ENCODE measurements at regions not wholly inside any gene's neighbourhood (a gene's known extent, or its start where the extent isn't known, plus 50 kb on each side); places are given as distances from the start of the nearest gene placed in this dataset.

DNA sequence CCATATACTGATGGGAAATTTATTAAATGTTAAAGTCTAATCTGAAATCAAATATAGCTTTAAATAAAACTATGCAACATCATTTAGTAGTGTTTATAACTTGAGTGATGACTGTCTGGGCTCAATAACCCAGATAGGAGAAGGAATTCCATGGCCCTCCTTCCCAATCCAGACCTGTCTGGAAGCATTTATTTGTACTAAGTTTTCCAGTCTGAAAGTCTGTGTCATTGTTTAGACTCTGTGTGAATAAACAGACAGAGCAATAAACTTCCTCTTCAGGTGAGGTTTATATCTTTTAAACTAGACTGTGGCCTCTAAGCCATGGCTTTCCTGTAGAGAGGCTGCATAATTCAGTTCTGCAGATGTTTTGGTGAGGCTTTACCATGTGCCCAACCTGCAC lies 176.4 kb downstream of the SOX4 start:
- H3K27ac ChIP-seq = peak overlapping the region in 1 of 4 donors; percentile 39
- TF ChIP-seq, protein P1, sequence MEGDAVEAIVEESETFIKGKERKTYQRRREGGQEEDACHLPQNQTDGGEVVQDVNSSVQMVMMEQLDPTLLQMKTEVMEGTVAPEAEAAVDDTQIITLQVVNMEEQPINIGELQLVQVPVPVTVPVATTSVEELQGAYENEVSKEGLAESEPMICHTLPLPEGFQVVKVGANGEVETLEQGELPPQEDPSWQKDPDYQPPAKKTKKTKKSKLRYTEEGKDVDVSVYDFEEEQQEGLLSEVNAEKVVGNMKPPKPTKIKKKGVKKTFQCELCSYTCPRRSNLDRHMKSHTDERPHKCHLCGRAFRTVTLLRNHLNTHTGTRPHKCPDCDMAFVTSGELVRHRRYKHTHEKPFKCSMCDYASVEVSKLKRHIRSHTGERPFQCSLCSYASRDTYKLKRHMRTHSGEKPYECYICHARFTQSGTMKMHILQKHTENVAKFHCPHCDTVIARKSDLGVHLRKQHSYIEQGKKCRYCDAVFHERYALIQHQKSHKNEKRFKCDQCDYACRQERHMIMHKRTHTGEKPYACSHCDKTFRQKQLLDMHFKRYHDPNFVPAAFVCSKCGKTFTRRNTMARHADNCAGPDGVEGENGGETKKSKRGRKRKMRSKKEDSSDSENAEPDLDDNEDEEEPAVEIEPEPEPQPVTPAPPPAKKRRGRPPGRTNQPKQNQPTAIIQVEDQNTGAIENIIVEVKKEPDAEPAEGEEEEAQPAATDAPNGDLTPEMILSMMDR (IDR thresholded peaks at IDR 0.05) = no peak
- FAIRE-seq (no peak), DNase-seq (no peak), ATAC-seq (no peak)
- H3K36me3 ChIP-seq = no peaks in the 10 kb centered on the region
- no peaks in the 10 kb centered on the region for H3K27me3 ChIP-seq
- intact Hi-C loops (cut with DNase I) = no loop called here
- no peaks in the 10 kb centered on the region for H3K9me3 ChIP-seq
- H3K4me1 ChIP-seq = no peaks in the 10 kb centered on the region
- no peak overlapping the region for H3K4me3 ChIP-seq

DNA sequence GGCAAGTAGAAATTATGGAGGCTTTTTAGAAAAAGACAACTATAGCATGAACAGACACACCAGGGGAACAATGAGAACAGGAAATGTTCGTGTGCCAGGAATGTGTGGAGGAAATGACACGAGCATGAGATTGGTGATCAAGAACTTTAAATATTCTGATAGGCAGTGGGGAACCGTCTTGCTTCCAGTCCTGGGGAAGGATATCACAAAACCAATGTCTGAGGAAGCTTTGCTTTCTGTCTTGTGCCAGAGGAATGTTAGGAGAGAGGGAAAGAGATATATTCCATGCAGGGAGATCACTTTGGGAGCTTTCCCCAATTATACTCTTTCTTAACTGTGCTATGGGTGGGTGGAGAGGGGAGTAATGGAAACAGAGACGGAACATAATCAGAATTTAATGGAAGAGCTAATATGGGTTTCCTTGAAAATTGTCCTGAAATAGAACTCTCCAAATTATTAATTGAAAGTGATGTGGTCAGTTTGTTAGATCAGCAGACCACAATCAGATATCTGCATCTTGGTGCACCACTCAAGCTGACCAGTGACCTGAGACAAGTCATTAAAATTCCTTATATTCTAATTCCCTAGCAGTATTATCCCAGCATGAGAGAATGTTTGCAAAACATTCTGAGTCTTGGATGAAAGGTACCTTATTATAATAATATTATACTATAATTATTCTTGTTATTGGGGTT lies 178.2 kb downstream of the SOX4 start:
- no peaks in the 10 kb centered on the region for H3K36me3 ChIP-seq
- TF ChIP-seq, protein P1 (IDR thresholded peaks at IDR 0.05) = no peak
- no peak for DNase-seq
- H3K27me3 ChIP-seq = no peaks in the 10 kb centered on the region
- intact Hi-C loops (cut with DNase I) = no loop called here
- no peak overlapping the region for H3K4me3 ChIP-seq
- no peak for ATAC-seq
- FAIRE-seq = no peak
- no peaks in the 10 kb centered on the region for H3K9me3 ChIP-seq
- no peak overlapping the region for H3K27ac ChIP-seq
- H3K4me1 ChIP-seq = no peaks in the 10 kb centered on the region
- 44 to 58% methylated on average over 4 of the region's 4 CpGs for WGBS, 2 donors

DNA sequence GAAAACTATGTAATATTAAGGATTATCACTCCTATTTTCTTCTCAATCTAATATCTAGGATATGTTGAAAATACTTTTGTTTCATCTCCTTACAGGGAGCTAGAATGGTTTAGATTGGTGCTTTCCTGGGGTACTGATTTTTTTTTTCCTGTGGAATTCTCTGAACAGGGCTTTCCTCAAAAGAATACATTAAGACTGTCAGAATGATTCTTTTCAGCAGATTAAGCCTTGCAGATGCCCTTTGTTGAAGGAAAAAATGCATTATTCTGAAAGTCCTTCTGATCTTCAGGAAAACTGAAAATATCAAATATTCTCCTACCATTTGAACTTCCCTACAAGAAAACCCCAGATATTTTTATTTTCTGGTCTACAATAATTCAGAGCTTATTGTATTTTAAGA lies 178.9 kb downstream of the SOX4 start:
- intact Hi-C loops (cut with DNase I) = no loop called here
- no peaks in the 10 kb centered on the region for H3K9me3 ChIP-seq
- TF ChIP-seq, protein P1 (IDR thresholded peaks at IDR 0.05) = no peak
- DNase-seq (no peak), ATAC-seq (no peak), FAIRE-seq (no peak)
- H3K4me3 ChIP-seq = no peak overlapping the region
- no peaks in the 10 kb centered on the region for H3K36me3 ChIP-seq
- no peak overlapping the region for H3K27ac ChIP-seq
- H3K27me3 ChIP-seq = no peaks in the 10 kb centered on the region
- no peaks in the 10 kb centered on the region for H3K4me1 ChIP-seq

DNA sequence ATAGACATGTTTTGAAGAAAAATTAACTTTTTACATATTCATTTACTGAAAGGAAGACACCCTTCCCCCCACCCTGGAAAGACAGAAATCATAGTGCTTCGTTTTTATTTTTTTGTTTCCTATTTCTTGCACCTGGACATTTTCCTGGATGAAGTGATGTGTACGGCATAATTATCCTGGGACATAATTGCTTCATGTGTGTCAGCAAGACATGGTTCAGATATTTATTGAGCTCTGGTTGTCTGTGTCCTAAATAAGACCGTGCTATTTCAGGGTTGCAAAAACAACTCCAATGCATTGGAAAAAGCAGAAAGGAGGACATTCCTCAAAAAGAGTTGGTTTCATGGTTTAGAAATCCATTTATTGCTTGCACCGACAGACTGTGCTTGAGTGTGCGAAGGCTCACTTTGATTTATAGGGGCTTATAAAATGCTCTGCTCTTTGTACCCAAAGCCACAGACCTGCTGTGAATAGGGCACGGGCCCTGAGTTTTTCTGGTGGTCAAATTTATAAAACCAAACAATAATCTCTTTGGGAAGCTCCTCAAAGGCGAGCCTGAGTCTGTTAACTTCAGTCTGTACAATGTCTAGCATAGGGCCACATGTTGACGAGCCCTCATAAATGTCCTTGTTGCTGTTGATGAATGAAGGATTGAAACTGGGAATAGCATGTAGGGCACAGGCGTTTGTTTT lies 179.5 kb downstream of the SOX4 start:
- Histone ChIP-seq H3K27ac (no peak overlapping the region), H3K4me3 (no peak overlapping the region), H3K4me1 (no peaks in the 10 kb centered on the region), H3K9me3 (no peaks in the 10 kb centered on the region), H3K36me3 (no peaks in the 10 kb centered on the region), H3K27me3 (no peaks in the 10 kb centered on the region)
- TF ChIP-seq, protein P1 (IDR thresholded peaks at IDR 0.05) = no peak
- no peak for ATAC-seq
- no peak for DNase-seq
- 74 to 83% methylated on average over 9 of the region's 9 CpGs for WGBS, 2 donors
- no peak for FAIRE-seq
- intact Hi-C loops (cut with DNase I) = no loop called here

DNA sequence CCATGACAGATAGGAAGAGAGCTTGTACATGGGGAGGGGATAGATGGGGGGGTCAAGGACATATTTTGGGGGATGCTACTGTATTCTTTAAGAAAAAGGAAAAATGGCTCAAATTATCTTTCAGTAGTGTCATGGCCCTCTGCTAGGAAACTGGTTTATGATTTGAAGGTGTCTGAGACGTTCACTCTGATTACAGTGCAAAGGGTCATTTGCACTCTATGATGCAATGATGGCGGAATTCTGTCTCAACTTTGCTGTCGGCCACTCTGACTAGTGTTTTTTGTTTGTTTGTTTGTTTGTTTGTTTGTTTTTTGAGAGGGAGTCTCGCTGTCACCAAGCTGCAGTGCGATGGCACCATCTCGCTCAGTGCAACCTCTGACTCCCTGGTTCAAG lies 180.0 kb downstream of the SOX4 start:
- FAIRE-seq (no peak), ATAC-seq (no peak), DNase-seq (no peak)
- Histone ChIP-seq H3K27me3 (no peaks in the 10 kb centered on the region), H3K4me3 (no peak overlapping the region), H3K4me1 (no peaks in the 10 kb centered on the region), H3K9me3 (no peaks in the 10 kb centered on the region), H3K27ac (no peak overlapping the region), H3K36me3 (no peaks in the 10 kb centered on the region)
- intact Hi-C loops (cut with DNase I) = no loop called here
- 81 to 87% methylated on average over 6 of the region's 6 CpGs for WGBS, 2 donors
- TF ChIP-seq, protein P1 (IDR thresholded peaks at IDR 0.05) = no peak
